NB4 (cell line): ENCODE measurements at regions not wholly inside any gene's neighbourhood (a gene's known extent, or its start where the extent isn't known, plus 50 kb on each side); places are given as distances from the start of the nearest gene placed in this dataset.
"Not testable (repeated sequence)": the region's sequence is repeated elsewhere in the genome, so short reads cannot be mapped to it uniquely, and the experiment has no call there.

Source experiments
- DNase-seq: peaks from one replicate; pipeline ENCODE4 v3.0.0; 2010; ENCODE audit warnings: low read depth
- H3K4me3 ChIP-seq: one replicate; pipeline ENCODE4 v1.5.1; 2011; ENCODE audit warnings: mild to moderate bottlenecking, low read depth, low read length, moderate library complexity
- CTCF ChIP-seq: IDR thresholded peaks from one replicate; pipeline ENCODE4 v1.5.1; 2012; ENCODE audit warnings: low read depth, low read length
- MAX ChIP-seq: IDR thresholded peaks from 2 replicates; pipeline ENCODE4 v1.6.1; 2011; ENCODE audit warnings: low read depth, low read length
- MYC ChIP-seq: IDR thresholded peaks from 2 replicates; pipeline ENCODE4 v1.6.1; 2011; ENCODE audit warnings: low read depth, low read length
- POLR2A ChIP-seq: IDR thresholded peaks from 2 replicates; pipeline ENCODE4 v1.6.1; 2011; ENCODE audit warnings: mild to moderate bottlenecking; ENCODE audit not compliant: insufficient read length; ENCODE audit errors: extremely low read depth

- no peak overlapping the region for H3K4me3 ChIP-seq
- DNase-seq = no peak
- TF ChIP-seq MAX (no peak), CTCF (no peak), MYC (no peak), POLR2A (no peak)
These were observed 242.5 kb upstream of the PLXNA2 start for GRCh38 chr1:208486677-208487076.

GRCh38 chr1:208488432-208488831 lies 244.2 kb upstream of the PLXNA2 start:
- not testable (repeated sequence) for DNase-seq, H3K4me3 ChIP-seq

- no peak overlapping the region for H3K4me3 ChIP-seq
- no peak for DNase-seq
- TF ChIP-seq CTCF (no peak), MAX (no peak), MYC (no peak), POLR2A (no peak)
These were observed 252.5 kb upstream of the PLXNA2 start for GRCh38 chr1:208496467-208497371.

- TF ChIP-seq MYC = no peak
- TF ChIP-seq CTCF = no peak
- no peak for TF ChIP-seq MAX
- TF ChIP-seq POLR2A = no peak
- no peak for DNase-seq
These were observed 253.8 kb upstream of the PLXNA2 start for GRCh38 chr1:208497866-208498541.

GRCh38 chr1:208499026-208499425 lies 254.8 kb upstream of the PLXNA2 start:
- no peak for TF ChIP-seq POLR2A
- no peak for TF ChIP-seq MAX
- no peak for TF ChIP-seq CTCF
- TF ChIP-seq MYC = no peak
- H3K4me3 ChIP-seq = no peak overlapping the region

More at GRCh38 chr1:208497866-208498541, 253.8 kb upstream of the PLXNA2 start:
- no peak overlapping the region for H3K4me3 ChIP-seq

GRCh38 chr1:208499601-208500000 lies 255.4 kb upstream of the PLXNA2 start:
- no peak for DNase-seq
- no peak overlapping the region for H3K4me3 ChIP-seq
- TF ChIP-seq CTCF = no peak
- no peak for TF ChIP-seq MYC
- no peak for TF ChIP-seq MAX
- TF ChIP-seq POLR2A = no peak

More at GRCh38 chr1:208499026-208499425, 254.8 kb upstream of the PLXNA2 start:
- DNase-seq = peak; percentile 34
